AG09309 (cell line): ENCODE measurements at regions not wholly inside any gene's neighbourhood (a gene's known extent, or its start where the extent isn't known, plus 50 kb on each side); places are given as distances from the start of the nearest gene placed in this dataset.

Experiments used
- DNase-seq: peaks from one replicate; pipeline ENCODE4 v3.0.0-alpha.2; 2010; ENCODE audit warnings: low read depth
- H3K4me3 ChIP-seq: 2 replicates; pipeline ENCODE4 v1.5.1; 2011; ENCODE audit warnings: mild to moderate bottlenecking, low read depth, low read length, moderate library complexity; ENCODE audit not compliant: control insufficient read depth
- CTCF ChIP-seq: IDR thresholded peaks from 2 replicates; pipeline ENCODE4 v1.5.1; 2011; ENCODE audit warnings: mild to moderate bottlenecking, low read depth, low read length, inconsistent platforms; ENCODE audit not compliant: insufficient read depth, control insufficient read depth; ENCODE audit errors: missing control alignments

- no peak for TF ChIP-seq CTCF
- no peak overlapping the region for H3K4me3 ChIP-seq
- no peak for DNase-seq
Measured at GRCh38 chr4:151998723-151999122, 237.9 kb upstream of the GATB start.

GRCh38 chr4:151997461-151997860 lies 236.7 kb upstream of the GATB start:
- H3K4me3 ChIP-seq, result no peak overlapping the region
- DNase-seq, result no peak
- TF ChIP-seq CTCF, result no peak

GRCh38 chr4:151994429-151994828 lies 233.6 kb upstream of the GATB start:
- no peak for DNase-seq
- no peak overlapping the region for H3K4me3 ChIP-seq
- no peak for TF ChIP-seq CTCF

- no peak overlapping the region for H3K4me3 ChIP-seq
Measured at GRCh38 chr4:151993521-151993920, 232.7 kb upstream of the GATB start.

GRCh38 chr4:151992332-151993154 lies 231.7 kb upstream of the GATB start:
- DNase-seq, result no peak
- no peak overlapping the region for H3K4me3 ChIP-seq
- no peak for TF ChIP-seq CTCF

More at GRCh38 chr4:151993521-151993920, 232.7 kb upstream of the GATB start:
- TF ChIP-seq CTCF, result no peak
- no peak for DNase-seq

- no peak for TF ChIP-seq CTCF
- no peak overlapping the region for H3K4me3 ChIP-seq
- DNase-seq, result no peak
Measured at GRCh38 chr4:151991884-151992167, 231.0 kb upstream of the GATB start.
